ENCODE measurements at regions not wholly inside any gene's neighbourhood (a gene's known extent, or its start where the extent isn't known, plus 50 kb on each side); places are given as distances from the start of the nearest gene placed in this dataset.
"Not testable (repeated sequence)": the region's sequence is repeated elsewhere in the genome, so short reads cannot be mapped to it uniquely, and the experiment has no call there.

DNA sequence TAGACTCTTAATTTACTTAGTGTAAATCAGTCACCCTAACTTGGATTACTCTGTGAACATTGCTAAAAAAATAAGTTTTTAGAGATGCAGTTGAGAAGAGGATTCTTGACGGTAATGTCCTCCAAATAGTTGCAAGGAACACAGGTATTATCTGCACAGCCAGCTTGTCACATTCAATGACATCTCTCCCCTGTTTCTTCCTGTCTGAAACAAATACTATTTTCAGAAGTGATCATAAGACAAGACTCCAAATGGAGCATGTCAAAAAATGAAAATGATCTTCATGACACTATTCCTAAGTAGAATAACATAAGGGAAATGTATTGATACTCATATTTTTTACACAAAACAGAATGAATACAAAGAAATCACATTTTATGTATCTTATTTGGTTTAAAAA, 227.9 kb upstream of the CHD1 start:
- Histone ChIP-seq H3K4me2 (ENCODE audit: insufficient read depth, low read length) (no peak overlapping the region), H3K27me3 (ENCODE audit: insufficient read depth, low read length) (no peaks in the 10 kb centered on the region), H3K79me2 (ENCODE audit: insufficient read depth, low read length) (no peaks in the 10 kb centered on the region), H3K36me3 (ENCODE audit: insufficient read depth, low read length) (no peaks in the 10 kb centered on the region), H3K4me3 (ENCODE audit: insufficient read depth, low read length) (no peak overlapping the region), H3K27ac (ENCODE audit: low read depth, low read length) (no peak overlapping the region), H3K4me1 (ENCODE audit: insufficient read depth, low read length) (no peaks in the 10 kb centered on the region), H3K9me3 (ENCODE audit: low read depth, low read length) (no peaks in the 10 kb centered on the region), H4K20me1 (ENCODE audit: insufficient read depth, low read length) (no peaks in the 10 kb centered on the region), H2AFZ (ENCODE audit: low read length) (no peak overlapping the region)
- TF ChIP-seq, protein P1, sequence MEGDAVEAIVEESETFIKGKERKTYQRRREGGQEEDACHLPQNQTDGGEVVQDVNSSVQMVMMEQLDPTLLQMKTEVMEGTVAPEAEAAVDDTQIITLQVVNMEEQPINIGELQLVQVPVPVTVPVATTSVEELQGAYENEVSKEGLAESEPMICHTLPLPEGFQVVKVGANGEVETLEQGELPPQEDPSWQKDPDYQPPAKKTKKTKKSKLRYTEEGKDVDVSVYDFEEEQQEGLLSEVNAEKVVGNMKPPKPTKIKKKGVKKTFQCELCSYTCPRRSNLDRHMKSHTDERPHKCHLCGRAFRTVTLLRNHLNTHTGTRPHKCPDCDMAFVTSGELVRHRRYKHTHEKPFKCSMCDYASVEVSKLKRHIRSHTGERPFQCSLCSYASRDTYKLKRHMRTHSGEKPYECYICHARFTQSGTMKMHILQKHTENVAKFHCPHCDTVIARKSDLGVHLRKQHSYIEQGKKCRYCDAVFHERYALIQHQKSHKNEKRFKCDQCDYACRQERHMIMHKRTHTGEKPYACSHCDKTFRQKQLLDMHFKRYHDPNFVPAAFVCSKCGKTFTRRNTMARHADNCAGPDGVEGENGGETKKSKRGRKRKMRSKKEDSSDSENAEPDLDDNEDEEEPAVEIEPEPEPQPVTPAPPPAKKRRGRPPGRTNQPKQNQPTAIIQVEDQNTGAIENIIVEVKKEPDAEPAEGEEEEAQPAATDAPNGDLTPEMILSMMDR (IDR thresholded peaks at IDR 0.05; ENCODE audit: extremely low read depth, low read depth, low read length) = no peak
- no peak for DNase-seq (ENCODE audit: insufficient read length, low spot score, missing footprints)

DNA sequence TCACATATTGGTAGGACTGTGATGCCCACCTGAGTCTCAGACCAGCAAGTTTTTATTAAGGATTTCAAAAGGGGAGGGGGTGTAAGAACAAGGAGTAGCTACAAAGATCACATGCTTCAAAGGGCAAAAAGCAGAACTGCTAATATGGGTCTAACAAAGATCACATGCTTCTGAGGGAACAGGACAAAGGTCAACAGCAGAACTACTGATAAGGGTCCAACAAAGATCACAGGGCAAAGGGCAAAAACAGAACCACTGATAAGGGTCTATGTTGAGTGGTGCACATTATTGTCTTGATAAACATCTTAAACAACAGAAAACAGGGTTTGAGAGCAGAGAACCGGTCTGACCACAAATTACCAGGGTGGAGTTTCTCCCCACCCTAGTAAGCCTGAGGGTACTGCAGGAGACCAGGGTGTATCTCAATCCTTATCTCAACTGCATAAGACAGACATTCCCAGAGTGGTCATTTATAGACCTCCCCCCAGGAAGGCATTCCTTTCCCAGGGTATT, 214.5 kb upstream of the CHD1 start:
- not testable (repeated sequence) for H3K36me3 ChIP-seq (ENCODE audit: insufficient read depth, low read length); H3K9me3 ChIP-seq (ENCODE audit: low read depth, low read length); H3K4me2 ChIP-seq (ENCODE audit: insufficient read depth, low read length); H3K4me1 ChIP-seq (ENCODE audit: insufficient read depth, low read length); H3K4me3 ChIP-seq (ENCODE audit: insufficient read depth, low read length); H3K27ac ChIP-seq (ENCODE audit: low read depth, low read length); H2AFZ ChIP-seq (ENCODE audit: low read length); H3K27me3 ChIP-seq (ENCODE audit: insufficient read depth, low read length); H3K79me2 ChIP-seq (ENCODE audit: insufficient read depth, low read length); DNase-seq (ENCODE audit: insufficient read length, low spot score, missing footprints); H4K20me1 ChIP-seq (ENCODE audit: insufficient read depth, low read length)

DNA sequence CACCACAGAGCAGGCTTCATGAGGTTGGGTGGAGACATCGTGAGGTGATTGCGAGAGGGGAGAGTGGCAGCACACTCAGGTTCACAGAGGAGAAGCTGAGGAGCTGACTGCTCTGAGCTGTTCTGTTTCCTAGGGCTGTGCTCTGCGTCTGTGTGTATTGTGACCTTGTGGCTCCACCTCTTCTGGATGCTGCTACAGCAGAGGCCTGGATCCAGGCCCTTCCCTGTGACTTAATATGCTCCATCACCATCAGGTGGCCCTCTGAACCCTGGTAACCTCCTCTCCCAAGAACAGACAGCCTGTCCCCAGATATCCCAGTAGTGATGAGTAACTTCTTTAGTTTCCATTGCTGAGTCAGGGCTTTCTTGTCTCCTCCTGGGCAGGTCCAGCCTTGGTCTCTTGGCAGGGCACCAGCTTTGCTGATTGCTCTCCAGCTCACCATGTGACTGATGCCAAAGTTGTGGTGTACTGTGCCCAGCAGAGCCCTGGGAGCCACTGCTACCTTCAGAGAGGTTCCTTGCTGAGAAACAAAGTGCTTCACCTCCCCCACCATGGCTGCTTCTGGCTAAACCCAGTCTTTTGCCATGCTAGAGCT, 212.8 kb upstream of the CHD1 start:
- Histone ChIP-seq H3K4me1 (ENCODE audit: insufficient read depth, low read length) (no peaks in the 10 kb centered on the region), H4K20me1 (ENCODE audit: insufficient read depth, low read length) (no peaks in the 10 kb centered on the region), H3K4me3 (ENCODE audit: insufficient read depth, low read length) (no peak overlapping the region), H2AFZ (ENCODE audit: low read length) (no peak overlapping the region), H3K9me3 (ENCODE audit: low read depth, low read length) (no peaks in the 10 kb centered on the region), H3K79me2 (ENCODE audit: insufficient read depth, low read length) (no peaks in the 10 kb centered on the region), H3K4me2 (ENCODE audit: insufficient read depth, low read length) (no peak overlapping the region), H3K36me3 (ENCODE audit: insufficient read depth, low read length) (no peaks in the 10 kb centered on the region), H3K27me3 (ENCODE audit: insufficient read depth, low read length) (no peaks in the 10 kb centered on the region), H3K27ac (ENCODE audit: low read depth, low read length) (no peak overlapping the region)
- TF ChIP-seq, protein P1 (IDR thresholded peaks at IDR 0.05; ENCODE audit: extremely low read depth, low read depth, low read length) = no peak
- DNase-seq (ENCODE audit: insufficient read length, low spot score, missing footprints) = no peak

DNA sequence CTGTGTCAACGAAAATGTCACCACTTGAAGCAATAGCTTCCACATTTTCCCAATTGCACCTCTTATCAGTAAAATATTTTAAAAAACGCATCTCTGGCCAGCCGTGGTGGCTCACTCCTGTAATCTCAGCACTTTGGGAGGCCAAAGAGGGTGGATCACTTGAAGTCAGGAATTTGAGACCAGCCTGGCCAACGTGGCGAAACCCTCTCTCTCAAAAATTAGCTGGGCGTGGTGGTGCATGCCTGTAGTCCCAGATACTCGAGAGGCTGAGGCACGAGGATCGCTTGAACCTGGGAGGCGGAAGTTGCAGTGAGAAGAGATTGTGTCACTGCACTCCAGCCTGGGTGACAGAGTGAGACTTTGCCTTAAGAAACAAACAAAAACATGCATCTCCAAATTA, 210.1 kb upstream of the CHD1 start:
- Histone ChIP-seq H2AFZ (ENCODE audit: low read length) (no peak overlapping the region), H3K27me3 (ENCODE audit: insufficient read depth, low read length) (no peaks in the 10 kb centered on the region)

More for the DNA sequence above, 210.1 kb upstream of the CHD1 start:
- DNase-seq (ENCODE audit: insufficient read length, low spot score, missing footprints) = no peak
- Histone ChIP-seq H3K4me2 (ENCODE audit: insufficient read depth, low read length) (no peak overlapping the region), H3K4me3 (ENCODE audit: insufficient read depth, low read length) (no peak overlapping the region), H3K79me2 (ENCODE audit: insufficient read depth, low read length) (no peaks in the 10 kb centered on the region), H3K27ac (ENCODE audit: low read depth, low read length) (no peak overlapping the region), H3K36me3 (ENCODE audit: insufficient read depth, low read length) (no peaks in the 10 kb centered on the region), H3K9me3 (ENCODE audit: low read depth, low read length) (no peaks in the 10 kb centered on the region), H4K20me1 (ENCODE audit: insufficient read depth, low read length) (no peaks in the 10 kb centered on the region), H3K4me1 (ENCODE audit: insufficient read depth, low read length) (no peaks in the 10 kb centered on the region)
- TF ChIP-seq, protein P1 (IDR thresholded peaks at IDR 0.05; ENCODE audit: extremely low read depth, low read depth, low read length) = no peak
